ENCODE measurements at regions not wholly inside any gene's neighbourhood (a gene's known extent, or its start where the extent isn't known, plus 50 kb on each side); places are given as distances from the start of the nearest gene placed in this dataset.

- no peak overlapping the region for H3K56ac ChIP-seq (replicated peaks; ENCODE audit: insufficient read length, low read depth, low read length)
- H3K4ac ChIP-seq (replicated peaks; ENCODE audit: insufficient read length, low read depth, low read length), result no peak overlapping the region
- no peaks in the 10 kb centered on the region for H3K27me3 ChIP-seq (replicated peaks in 1 of 4; ENCODE audit: control insufficient read depth in 3 of 4, extremely low read depth in 1 of 4, insufficient read depth in 3 of 4, low read length in 3 of 4)
- DNase-seq (ENCODE audit: low read depth in 1 of 2, low spot score in 2 of 2), result no peak
- H3K4me2 ChIP-seq (ENCODE audit: insufficient read depth in 1 of 2, low read depth in 2 of 2, low read length in 2 of 2), result no peak overlapping the region
- no peak overlapping the region for H2BK12ac ChIP-seq (ENCODE audit: low read depth, low read length)
- no peak overlapping the region for H3K9ac ChIP-seq (replicated peaks in 1 of 4; ENCODE audit: extremely low read depth in 1 of 4, low read depth in 3 of 4, low read length in 3 of 4)
- CTCF ChIA-PET (ENCODE audit: partially characterized antibody), result no interaction called here
- H3K79me1 ChIP-seq (ENCODE audit: low read depth, low read length), result no peaks in the 10 kb centered on the region
- H3K14ac ChIP-seq (ENCODE audit: insufficient read length), result no peak overlapping the region
- no peak overlapping the region for H3K4me3 ChIP-seq (ENCODE audit: extremely low read depth in 1 of 4, insufficient read depth in 2 of 4, low read depth in 3 of 4, low read length in 4 of 4)
- H3K27ac ChIP-seq (ENCODE audit: low read depth, low read length), result no peak overlapping the region
- FAIRE-seq, result no peak
- no peak overlapping the region for H3K23ac ChIP-seq (ENCODE audit: insufficient read length)
- no peaks in the 10 kb centered on the region for H4K20me1 ChIP-seq (replicated peaks in 1 of 2; ENCODE audit: control insufficient read depth in 1 of 2, insufficient read depth in 2 of 2, low read length in 2 of 2)
- H4K8ac ChIP-seq (ENCODE audit: extremely low read depth, insufficient read depth, low read length), result no peak overlapping the region
- H3K79me2 ChIP-seq (ENCODE audit: control insufficient read depth in 1 of 2, insufficient read depth in 2 of 2, low read length in 2 of 2), result no peaks in the 10 kb centered on the region
- H2BK20ac ChIP-seq (ENCODE audit: low read length), result no peak overlapping the region
- H2BK15ac ChIP-seq (ENCODE audit: low read length), result no peak overlapping the region
- no peak overlapping the region for H4K91ac ChIP-seq (replicated peaks; ENCODE audit: insufficient read length, low read length)
- H2AFZ ChIP-seq (ENCODE audit: low read length), result no peak overlapping the region
- no peaks in the 10 kb centered on the region for H3K36me3 ChIP-seq (ENCODE audit: control insufficient read depth in 2 of 4, insufficient read depth in 4 of 4, low read length in 3 of 4)
- H2AK5ac ChIP-seq (ENCODE audit: low read depth, low read length), result no peak overlapping the region
- no peak overlapping the region for H4K5ac ChIP-seq (ENCODE audit: insufficient read length, low read depth, low read length)
- H2BK5ac ChIP-seq (ENCODE audit: low read depth, low read length), result no peak overlapping the region
- no peaks in the 10 kb centered on the region for H3K23me2 ChIP-seq (ENCODE audit: low read depth, low read length)
- WGBS, 2 experiments (ENCODE audit: extremely low coverage in 1 of 2, insufficient coverage in 1 of 2, insufficient read length in 1 of 2, insufficient replicate concordance in 2 of 2, low coverage in 1 of 2, low lambda C conversion rate in 2 of 2, missing lambda C conversion rate in 1 of 2), result 86% methylated on average over 2 of the region's 2 CpGs; no CpG with 5 or more reads in 1 of the 2 experiments
- H3K9me3 ChIP-seq (ENCODE audit: insufficient read depth in 2 of 2, low read depth in 1 of 2, low read length in 1 of 2), result no peaks in the 10 kb centered on the region
- no peak overlapping the region for H3K18ac ChIP-seq (ENCODE audit: extremely low read depth, low read length)
- POLR2A ChIA-PET (ENCODE audit: partially characterized antibody), result no interaction called here
- peaks cover 0 to 4% (median 0%) of the 10 kb centered on the region in 4 experiments; a peak in 1 of 7 replicates for H3K4me1 ChIP-seq (replicated peaks in 1 of 4; ENCODE audit: control insufficient read depth in 3 of 4, insufficient read depth in 4 of 4, low read length in 3 of 4)
- H2BK120ac ChIP-seq (replicated peaks; ENCODE audit: low read depth, low read length), result no peak overlapping the region
- TF ChIP-seq CHD1 (IDR thresholded peaks at IDR 0.05; ENCODE audit: low read depth, low read length) (no peak), NANOG (IDR thresholded peaks at IDR 0.05; ENCODE audit: insufficient read depth, low read depth, low read length, poor library complexity, severe bottlenecking) (no peak)
Measured at GRCh38 chr12:60197589-60197988, 601.8 kb downstream of the SLC16A7 start.
